H1 (cell line): ENCODE measurements at regions not wholly inside any gene's neighbourhood (a gene's known extent, or its start where the extent isn't known, plus 50 kb on each side); places are given as distances from the start of the nearest gene placed in this dataset.

Experiments used
- CTCF ChIP-seq, 3 experiments: IDR thresholded peaks; 1 replicate in 2 of 3; 2 replicates in 1 of 3; pipeline versions ENCODE4 v1.5.1 to v1.6.1; 2011; ENCODE audit warnings: low read length in 3 of 3, mild to moderate bottlenecking in 3 of 3, inconsistent platforms in 2 of 3, low read depth in 1 of 3, moderate library complexity in 1 of 3; ENCODE audit not compliant: insufficient read depth in 1 of 3; ENCODE audit errors: control extremely low read depth in 1 of 3
- EZH2 ChIP-seq: fragments of 200-600 bp; sonication (generic); IDR thresholded peaks from 2 replicates; pipeline ENCODE4 v1.7.1; 2012; ENCODE audit warnings: low read depth, mild to moderate bottlenecking, moderate library complexity, low read length, inconsistent platforms; ENCODE audit not compliant: severe bottlenecking
- POLR2A ChIP-seq, 2 experiments: IDR thresholded peaks; 1 replicate in 1 of 2; 2 replicates in 1 of 2; pipeline ENCODE4 v1.6.1; 2011; ENCODE audit warnings: low read depth in 2 of 2, low read length in 2 of 2, mild to moderate bottlenecking in 2 of 2; ENCODE audit errors: control extremely low read depth in 1 of 2
- SIN3A ChIP-seq, 2 experiments: IDR thresholded peaks in 1 of 2; conservative IDR thresholded peaks in 1 of 2; 2 replicates each; pipeline ENCODE4 v1.6.1; 2011 to 2012; ENCODE audit warnings: low read length in 2 of 2, improper control_type of control experiment in 1 of 2, low read depth in 1 of 2, mild to moderate bottlenecking in 1 of 2

DNA sequence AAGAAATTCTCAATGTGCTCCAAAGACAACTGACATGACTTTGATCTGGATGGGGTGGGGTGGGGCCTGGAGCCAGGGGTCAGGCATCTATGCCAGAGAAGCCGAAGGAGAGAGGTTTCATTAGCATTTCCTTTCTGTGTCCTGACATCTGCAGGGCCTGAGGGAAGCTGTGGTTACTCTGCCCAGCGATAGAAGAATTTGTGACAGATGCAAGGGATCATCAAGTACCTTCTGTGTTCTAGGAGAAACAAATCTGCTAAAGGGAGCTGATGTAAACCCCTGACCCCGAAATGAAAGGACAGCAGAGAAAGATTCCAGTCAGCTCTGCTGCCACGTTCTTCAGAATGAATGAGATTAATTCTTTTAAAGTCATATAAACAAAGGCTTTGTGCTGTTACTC is 335.7 kb downstream of the PRELID2 start:
- no peak for TF ChIP-seq CTCF (IDR thresholded peaks at IDR 0.05; ENCODE audit: control extremely low read depth in 1 of 3, insufficient read depth in 1 of 3, low read depth in 1 of 3, low read length in 3 of 3)
- no peak for TF ChIP-seq EZH2
- no peak for TF ChIP-seq POLR2A (IDR thresholded peaks at IDR 0.05; ENCODE audit: control extremely low read depth in 1 of 2, low read depth in 2 of 2, low read length in 2 of 2)
- no peak for TF ChIP-seq SIN3A (conservative IDR thresholded peaks at IDR 0.05 in 1 of 2, IDR thresholded peaks at IDR 0.05 in 1 of 2; ENCODE audit: low read depth in 1 of 2, low read length in 2 of 2)
